GM12801 (cell line): ENCODE measurements at regions not wholly inside any gene's neighbourhood (a gene's known extent, or its start where the extent isn't known, plus 50 kb on each side); places are given as distances from the start of the nearest gene placed in this dataset.

Experiments used
- CTCF ChIP-seq: IDR thresholded peaks from one replicate; pipeline ENCODE4 v1.5.1; 2011; ENCODE audit warnings: control low read depth; ENCODE audit not compliant: insufficient read length; ENCODE audit errors: extremely low read depth

- TF ChIP-seq CTCF: no peak
Measured at GRCh38 chr10:25867321-25867720, 66.7 kb upstream of the MYO3A start.

GRCh38 chr10:25869067-25869591 is 64.9 kb upstream of the MYO3A start:
- no peak for TF ChIP-seq CTCF

GRCh38 chr10:25869609-25870008 is 64.4 kb upstream of the MYO3A start:
- TF ChIP-seq CTCF: no peak

GRCh38 chr10:25875556-25876165 is 58.4 kb upstream of the MYO3A start:
- TF ChIP-seq CTCF: peak; percentile 69

- TF ChIP-seq CTCF: no peak
Measured at GRCh38 chr10:25877296-25877695, 56.7 kb upstream of the MYO3A start.
